Esophagus (tissue), 2 donors: ENCODE measurements at regions not wholly inside any gene's neighbourhood (a gene's known extent, or its start where the extent isn't known, plus 50 kb on each side); places are given as distances from the start of the nearest gene placed in this dataset.
"Not testable (repeated sequence)": the region's sequence is repeated elsewhere in the genome, so short reads cannot be mapped to it uniquely, and the experiment has no call there.

Source experiments
- H3K27ac ChIP-seq, 2 donors: one replicate each; pipeline ENCODE4 v1.5.1; 2013; ENCODE audit warnings: low read depth in 2 of 2, mild to moderate bottlenecking in 2 of 2, inconsistent platforms in 1 of 2, low read length in 1 of 2, moderate library complexity in 1 of 2
- H3K27me3 ChIP-seq, 2 donors: one replicate each; pipeline ENCODE4 v1.6.1; 2013; ENCODE audit warnings: low read length in 2 of 2, control low read depth in 1 of 2, mild to moderate bottlenecking in 1 of 2; ENCODE audit not compliant: insufficient read depth in 2 of 2, control insufficient read depth in 1 of 2
- H3K36me3 ChIP-seq, 2 donors: one replicate each; pipeline ENCODE4 v1.6.1; 2013; ENCODE audit warnings: low read length in 1 of 2; ENCODE audit not compliant: control insufficient read depth in 2 of 2, insufficient read depth in 2 of 2
- H3K4me1 ChIP-seq, 2 donors: one replicate each; pipeline ENCODE4 v1.6.1; 2013; ENCODE audit warnings: low read length in 1 of 2; ENCODE audit not compliant: control insufficient read depth in 2 of 2, insufficient read depth in 2 of 2
- H3K4me3 ChIP-seq, 2 donors: one replicate each; pipeline ENCODE4 v1.5.1; 2013; ENCODE audit warnings: low read length in 2 of 2, mild to moderate bottlenecking in 2 of 2, low read depth in 1 of 2, moderate library complexity in 1 of 2
- H3K9me3 ChIP-seq, 2 donors: one replicate each; pipeline ENCODE4 v1.6.1; 2013; ENCODE audit warnings: mild to moderate bottlenecking in 2 of 2, low read depth in 1 of 2, low read length in 1 of 2, moderate library complexity in 1 of 2; ENCODE audit not compliant: control insufficient read depth in 2 of 2, insufficient read depth in 1 of 2
- WGBS, 2 donors: extraction: QIAGEN DNeasy Blood & Tissue Kit; methylation state at CpG; one replicate each; pipeline ENCODE4 v1.1.7; 2013; 5-methylcytosine and 5-hydroxymethylcytosine counted together
- donor health status: healthy with polysubstance abuse.
- donor health status: Bipolar disorder and iron deficiency.

GRCh38 chr4:187504974-187505797, 490.4 kb upstream of the ZFP42 start:
- no peak overlapping the region for H3K27ac ChIP-seq
- no peaks in the 10 kb centered on the region for H3K9me3 ChIP-seq
- H3K27me3 ChIP-seq = no peaks in the 10 kb centered on the region
- H3K36me3 ChIP-seq = no peaks in the 10 kb centered on the region
- H3K4me1 ChIP-seq = no peaks in the 10 kb centered on the region
- WGBS, 2 donors = 89% methylated on average over 46 to 55 of the region's 55 CpGs
- H3K4me3 ChIP-seq = peak overlapping the region in 1 of 2 donors; percentile 4

- not testable (repeated sequence) for H3K9me3 ChIP-seq, H3K27me3 ChIP-seq, H3K4me1 ChIP-seq, H3K27ac ChIP-seq, H3K36me3 ChIP-seq, H3K4me3 ChIP-seq
- 92 to 96% methylated on average over 13 to 23 of the region's 23 CpGs for WGBS, 2 donors
Observed at GRCh38 chr4:187505798-187506141, 489.8 kb upstream of the ZFP42 start.

- Histone ChIP-seq H3K4me1 (peaks cover 0 to 2% of the 10 kb centered on the region in 2 donors), H3K4me3 (no peak overlapping the region), H3K36me3 (no peaks in the 10 kb centered on the region), H3K27ac (no peak overlapping the region), H3K27me3 (peaks cover 0 to 3% of the 10 kb centered on the region in 2 donors), H3K9me3 (no peaks in the 10 kb centered on the region)
- 92 to 95% methylated on average over 1 of the region's 1 CpG for WGBS, 2 donors
Observed at GRCh38 chr4:187516224-187516623, 479.3 kb upstream of the ZFP42 start.

- Histone ChIP-seq H3K27me3 (no peaks in the 10 kb centered on the region), H3K4me1 (no peaks in the 10 kb centered on the region), H3K4me3 (no peak overlapping the region), H3K9me3 (no peaks in the 10 kb centered on the region), H3K36me3 (no peaks in the 10 kb centered on the region), H3K27ac (no peak overlapping the region)
- 83 to 88% methylated on average over 6 of the region's 6 CpGs for WGBS, 2 donors
Observed at GRCh38 chr4:187541666-187542065, 453.9 kb upstream of the ZFP42 start.

- WGBS, 2 donors = 62 to 65% methylated on average over 4 of the region's 4 CpGs
- Histone ChIP-seq H3K27me3 (no peaks in the 10 kb centered on the region), H3K36me3 (no peaks in the 10 kb centered on the region), H3K27ac (no peak overlapping the region), H3K4me1 (no peaks in the 10 kb centered on the region), H3K9me3 (no peaks in the 10 kb centered on the region), H3K4me3 (no peak overlapping the region)
Observed at GRCh38 chr4:187544461-187545053, 451.0 kb upstream of the ZFP42 start.

- H3K36me3 ChIP-seq = no peaks in the 10 kb centered on the region
- no peaks in the 10 kb centered on the region for H3K9me3 ChIP-seq
- H3K4me1 ChIP-seq = no peaks in the 10 kb centered on the region
- H3K27me3 ChIP-seq = no peaks in the 10 kb centered on the region
- H3K4me3 ChIP-seq = no peak overlapping the region
- WGBS, 2 donors = 19 to 30% methylated on average over 5 of the region's 5 CpGs
- H3K27ac ChIP-seq = no peak overlapping the region
Observed at GRCh38 chr4:187547316-187547715, 448.3 kb upstream of the ZFP42 start.

- H3K9me3 ChIP-seq = no peaks in the 10 kb centered on the region
- H3K27me3 ChIP-seq = no peaks in the 10 kb centered on the region
- H3K27ac ChIP-seq = no peak overlapping the region
- 81 to 87% methylated on average over 5 of the region's 5 CpGs for WGBS, 2 donors
- no peaks in the 10 kb centered on the region for H3K36me3 ChIP-seq
- no peaks in the 10 kb centered on the region for H3K4me1 ChIP-seq
- no peak overlapping the region for H3K4me3 ChIP-seq
Observed at GRCh38 chr4:187550256-187550950, 445.2 kb upstream of the ZFP42 start.

- no peak overlapping the region for H3K27ac ChIP-seq
- H3K36me3 ChIP-seq = no peaks in the 10 kb centered on the region
- WGBS, 2 donors = 74 to 82% methylated on average over 4 of the region's 4 CpGs
- H3K4me3 ChIP-seq = no peak overlapping the region
- no peaks in the 10 kb centered on the region for H3K4me1 ChIP-seq
- H3K9me3 ChIP-seq = no peaks in the 10 kb centered on the region
- no peaks in the 10 kb centered on the region for H3K27me3 ChIP-seq
Observed at GRCh38 chr4:187552781-187553180, 442.8 kb upstream of the ZFP42 start.

GRCh38 chr4:187555174-187555573, 440.4 kb upstream of the ZFP42 start:
- no peaks in the 10 kb centered on the region for H3K27me3 ChIP-seq
- no peak overlapping the region for H3K4me3 ChIP-seq
- no peak overlapping the region for H3K27ac ChIP-seq
- H3K36me3 ChIP-seq = no peaks in the 10 kb centered on the region
- H3K4me1 ChIP-seq = no peaks in the 10 kb centered on the region
- H3K9me3 ChIP-seq = no peaks in the 10 kb centered on the region
